ENCODE measurements at regions not wholly inside any gene's neighbourhood (a gene's known extent, or its start where the extent isn't known, plus 50 kb on each side); places are given as distances from the start of the nearest gene placed in this dataset.

DNA sequence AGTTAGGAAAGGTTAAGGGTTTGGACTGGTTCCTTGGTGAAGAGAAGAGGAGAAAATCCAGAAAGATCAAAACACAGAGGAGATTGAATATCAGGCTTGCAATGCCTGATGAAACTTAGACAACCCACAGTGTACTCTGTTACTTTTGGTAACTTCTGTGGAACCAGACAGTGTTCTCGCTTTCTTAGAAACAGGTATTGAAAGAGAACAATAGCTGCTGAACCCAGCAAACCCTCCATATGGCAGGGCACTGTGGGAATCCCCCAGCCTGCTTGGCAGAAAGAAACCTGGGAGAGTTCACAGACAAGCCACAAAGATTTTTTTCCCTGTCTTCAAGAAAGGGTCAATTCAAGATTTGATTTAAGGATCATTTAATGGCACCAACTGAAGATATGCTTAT lies 342.8 kb downstream of the FOXA2 start:
- WGBS (ENCODE audit: insufficient coverage) = no CpG with 5 or more reads among the region's 1 CpG
- Histone ChIP-seq H3K4me1 (ENCODE audit: control insufficient read depth, insufficient read depth, low read length) (no peaks in the 10 kb centered on the region), H3K36me3 (ENCODE audit: control insufficient read depth, insufficient read depth, low read length) (no peaks in the 10 kb centered on the region), H3K9me3 (ENCODE audit: control insufficient read depth, insufficient read depth, low read length) (no peaks in the 10 kb centered on the region), H3K4me3 (ENCODE audit: low read depth, low read length) (no peak overlapping the region), H3K27ac (ENCODE audit: low read depth, low read length) (no peak overlapping the region), H3K27me3 (ENCODE audit: control insufficient read depth, insufficient read depth, low read length) (no peaks in the 10 kb centered on the region)
- no peak for DNase-seq (ENCODE audit: low read depth in 4 of 6, low spot score in 6 of 6)

DNA sequence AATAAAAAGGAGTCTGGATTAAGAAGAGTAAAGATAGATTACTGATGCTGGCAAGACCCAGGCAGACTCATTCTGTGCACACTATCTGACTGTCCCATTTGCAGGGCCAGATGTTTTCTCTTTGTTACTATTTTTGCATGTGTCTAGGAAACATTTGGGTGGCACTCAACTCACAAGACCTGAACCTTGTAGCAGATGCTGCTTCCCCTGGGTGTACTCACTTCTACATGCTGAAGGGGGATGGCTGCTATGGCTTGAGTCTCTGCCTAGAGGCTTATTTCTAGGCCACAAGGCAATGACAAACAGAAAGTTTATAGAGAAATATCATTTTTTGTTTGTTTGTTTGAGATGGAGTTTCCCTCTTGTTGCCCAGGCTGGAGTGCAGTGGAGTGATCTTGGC lies 351.4 kb downstream of the FOXA2 start:
- peak in 1 of 6 donors; percentile 49 for DNase-seq (ENCODE audit: low read depth in 4 of 6, low spot score in 6 of 6)
- H3K27me3 ChIP-seq (ENCODE audit: control insufficient read depth, insufficient read depth, low read length) = no peaks in the 10 kb centered on the region
- no peak overlapping the region for H3K4me3 ChIP-seq (ENCODE audit: low read depth, low read length)
- no peaks in the 10 kb centered on the region for H3K36me3 ChIP-seq (ENCODE audit: control insufficient read depth, insufficient read depth, low read length)
- no peaks in the 10 kb centered on the region for H3K9me3 ChIP-seq (ENCODE audit: control insufficient read depth, insufficient read depth, low read length)
- H3K4me1 ChIP-seq (ENCODE audit: control insufficient read depth, insufficient read depth, low read length) = no peaks in the 10 kb centered on the region
- no peak overlapping the region for H3K27ac ChIP-seq (ENCODE audit: low read depth, low read length)

DNA sequence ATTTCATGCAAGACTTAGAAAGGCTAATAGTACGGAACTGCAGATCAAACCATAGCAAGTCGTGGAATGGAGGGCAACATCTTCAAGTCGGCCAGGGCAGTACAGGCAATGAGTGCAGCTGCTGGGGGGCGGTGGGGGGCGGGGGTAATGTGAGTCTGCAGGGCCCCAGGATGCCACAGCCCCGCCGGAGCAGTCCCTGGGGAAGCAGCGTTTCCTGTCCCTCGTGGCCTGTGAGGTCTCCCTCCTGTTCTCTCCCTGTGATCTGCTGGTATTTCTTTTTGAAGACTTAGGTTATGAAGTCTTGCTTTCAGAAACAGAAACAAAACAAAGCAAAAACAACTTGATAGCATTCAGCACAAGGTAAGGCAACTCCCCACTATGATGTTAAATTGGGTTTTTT lies 351.9 kb downstream of the FOXA2 start:
- Histone ChIP-seq H3K4me1 (ENCODE audit: control insufficient read depth, insufficient read depth, low read length) (no peaks in the 10 kb centered on the region), H3K36me3 (ENCODE audit: control insufficient read depth, insufficient read depth, low read length) (no peaks in the 10 kb centered on the region), H3K4me3 (ENCODE audit: low read depth, low read length) (no peak overlapping the region), H3K9me3 (ENCODE audit: control insufficient read depth, insufficient read depth, low read length) (no peaks in the 10 kb centered on the region), H3K27me3 (ENCODE audit: control insufficient read depth, insufficient read depth, low read length) (no peaks in the 10 kb centered on the region), H3K27ac (ENCODE audit: low read depth, low read length) (no peak overlapping the region)
- no peak for DNase-seq (ENCODE audit: low read depth in 4 of 6, low spot score in 6 of 6)
- 22% methylated on average over 8 of the region's 9 CpGs for WGBS (ENCODE audit: insufficient coverage)

DNA sequence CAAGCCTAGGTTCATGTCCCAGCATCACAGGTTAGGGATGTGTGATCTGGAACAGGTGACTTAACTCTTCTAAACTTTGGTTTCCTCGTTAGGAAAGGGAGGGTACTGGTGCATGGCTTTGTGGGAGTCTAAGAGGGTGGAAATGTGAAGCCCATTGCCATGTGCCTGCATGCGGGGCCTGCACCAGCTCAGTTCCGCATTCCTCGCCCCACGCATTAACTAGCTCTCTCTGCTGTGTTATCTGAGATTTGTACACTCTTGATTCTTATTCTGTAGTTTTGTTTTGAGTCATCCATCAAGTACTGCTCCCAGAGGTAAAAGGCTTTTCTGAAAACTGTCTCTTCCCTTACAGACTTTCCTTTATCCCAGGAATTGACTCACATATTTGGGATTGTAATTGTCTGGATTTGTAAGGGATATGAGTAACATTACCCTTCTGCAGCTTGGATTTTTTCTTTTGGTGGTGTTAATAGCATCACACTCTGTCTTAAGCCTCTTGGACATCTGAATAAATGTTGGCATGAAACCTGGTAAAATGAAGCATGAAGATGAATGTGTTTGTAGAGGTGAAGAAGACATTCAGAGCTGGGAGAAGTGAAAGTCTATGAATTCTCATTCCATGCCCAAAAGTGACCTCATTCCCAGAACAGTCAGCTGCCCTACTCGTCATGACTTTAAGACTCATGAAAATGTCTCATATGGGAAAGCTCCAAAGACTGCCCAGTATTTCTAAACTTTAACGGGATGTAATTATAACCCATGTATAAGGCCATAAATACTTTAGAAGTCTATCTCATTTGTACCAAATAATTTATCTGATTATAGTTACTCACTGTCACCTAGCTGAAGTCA lies 357.3 kb downstream of the FOXA2 start:
- DNase-seq (ENCODE audit: low read depth in 4 of 6, low spot score in 6 of 6) = no peak
- no peak overlapping the region for H3K4me3 ChIP-seq (ENCODE audit: low read depth, low read length)
- no peaks in the 10 kb centered on the region for H3K4me1 ChIP-seq (ENCODE audit: control insufficient read depth, insufficient read depth, low read length)
- H3K9me3 ChIP-seq (ENCODE audit: control insufficient read depth, insufficient read depth, low read length) = no peaks in the 10 kb centered on the region
- WGBS (ENCODE audit: insufficient coverage) = 52% methylated on average over 2 of the region's 7 CpGs
- H3K36me3 ChIP-seq (ENCODE audit: control insufficient read depth, insufficient read depth, low read length) = no peaks in the 10 kb centered on the region
- H3K27ac ChIP-seq (ENCODE audit: low read depth, low read length) = no peak overlapping the region
- no peaks in the 10 kb centered on the region for H3K27me3 ChIP-seq (ENCODE audit: control insufficient read depth, insufficient read depth, low read length)

DNA sequence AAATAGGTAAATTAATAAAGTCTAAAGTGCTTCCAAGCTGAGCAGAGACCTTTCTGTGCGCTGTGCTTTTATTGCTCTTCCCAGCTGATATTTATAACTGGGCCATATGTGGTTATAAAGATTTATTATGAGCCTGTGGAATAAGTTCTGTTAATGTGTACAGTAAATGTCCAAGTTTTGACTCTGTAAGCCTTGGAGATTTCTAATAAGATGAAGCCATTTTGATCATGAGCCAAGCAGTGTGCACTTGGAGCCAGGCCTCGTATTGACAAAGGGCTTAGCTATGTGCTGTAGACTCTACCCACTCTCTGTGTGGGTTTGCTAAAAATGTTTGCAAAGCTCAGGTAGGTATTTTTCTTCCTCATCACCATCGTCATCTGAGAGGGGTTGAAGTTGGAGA lies 361.1 kb downstream of the FOXA2 start:
- H3K27me3 ChIP-seq (ENCODE audit: control insufficient read depth, insufficient read depth, low read length) = no peaks in the 10 kb centered on the region
- no peak overlapping the region for H3K4me3 ChIP-seq (ENCODE audit: low read depth, low read length)
- H3K9me3 ChIP-seq (ENCODE audit: control insufficient read depth, insufficient read depth, low read length) = no peaks in the 10 kb centered on the region
- WGBS (ENCODE audit: insufficient coverage) = 71% methylated on average over 1 of the region's 3 CpGs
- H3K27ac ChIP-seq (ENCODE audit: low read depth, low read length) = no peak overlapping the region
- DNase-seq (ENCODE audit: low read depth in 4 of 6, low spot score in 6 of 6) = peak in 1 of 6 donors; percentile 56
- no peaks in the 10 kb centered on the region for H3K36me3 ChIP-seq (ENCODE audit: control insufficient read depth, insufficient read depth, low read length)
- no peaks in the 10 kb centered on the region for H3K4me1 ChIP-seq (ENCODE audit: control insufficient read depth, insufficient read depth, low read length)

DNA sequence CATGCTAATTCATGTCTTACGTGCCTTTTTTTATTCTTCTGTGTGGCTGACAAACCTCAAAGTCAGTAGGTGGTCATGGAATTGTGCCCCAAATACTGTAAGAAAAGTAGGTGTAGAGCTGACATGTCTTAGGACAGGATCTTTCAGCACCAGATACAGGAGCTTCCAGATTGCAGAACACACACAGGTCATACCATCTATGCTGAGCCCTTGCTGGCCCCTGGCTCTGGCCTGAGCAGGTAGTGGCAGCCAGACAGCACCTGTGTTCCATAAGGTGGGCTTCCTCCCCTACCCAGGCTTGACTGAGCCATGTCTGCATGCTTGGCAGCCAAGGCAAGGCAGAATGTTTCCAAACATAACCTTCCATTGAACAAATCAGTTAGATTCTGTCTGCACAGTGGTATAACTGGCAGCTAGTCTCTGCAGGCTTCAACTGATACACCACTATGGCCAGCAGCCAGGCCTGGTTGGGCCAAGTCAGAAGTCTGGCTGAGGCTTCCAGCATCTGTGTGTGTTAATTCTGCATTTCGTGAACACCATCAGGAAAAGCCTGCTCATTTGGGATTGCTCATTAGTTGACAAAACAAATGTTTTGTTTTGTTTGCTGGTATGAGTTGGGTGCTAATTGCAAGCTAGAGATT lies 366.5 kb downstream of the FOXA2 start:
- Histone ChIP-seq H3K36me3 (ENCODE audit: control insufficient read depth, insufficient read depth, low read length) (no peaks in the 10 kb centered on the region), H3K4me1 (ENCODE audit: control insufficient read depth, insufficient read depth, low read length) (peaks cover 5% of the 10 kb centered on the region), H3K27me3 (ENCODE audit: control insufficient read depth, insufficient read depth, low read length) (peaks cover 2% of the 10 kb centered on the region), H3K9me3 (ENCODE audit: control insufficient read depth, insufficient read depth, low read length) (no peaks in the 10 kb centered on the region), H3K27ac (ENCODE audit: low read depth, low read length) (no peak overlapping the region), H3K4me3 (ENCODE audit: low read depth, low read length) (no peak overlapping the region)
- no CpG with 5 or more reads among the region's 2 CpGs for WGBS (ENCODE audit: insufficient coverage)
- DNase-seq (ENCODE audit: low read depth in 4 of 6, low spot score in 6 of 6) = peak in 4 of 6 donors; percentile 33 to 88 (median 62)

DNA sequence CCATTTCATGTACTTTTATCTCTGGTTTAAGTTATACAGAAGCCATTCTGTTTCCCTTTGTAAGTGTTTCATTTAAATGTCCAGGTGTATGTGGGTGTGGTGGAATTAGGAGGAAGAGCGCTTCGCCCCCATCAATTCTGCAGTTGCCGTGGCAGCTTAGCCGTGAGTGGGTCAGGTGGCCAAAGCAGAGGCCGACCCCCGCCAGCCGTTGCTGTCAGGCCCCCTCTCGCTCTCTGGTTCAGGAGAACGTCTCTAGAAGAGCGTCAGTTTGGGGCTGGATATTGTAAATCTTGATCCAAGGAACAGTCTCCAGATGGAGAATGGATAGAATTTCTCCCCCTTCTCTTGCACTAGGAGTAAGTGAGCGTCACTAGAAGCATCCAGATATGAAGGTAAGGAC lies 367.4 kb downstream of the FOXA2 start:
- 76% methylated on average over 7 of the region's 11 CpGs for WGBS (ENCODE audit: insufficient coverage)

DNA sequence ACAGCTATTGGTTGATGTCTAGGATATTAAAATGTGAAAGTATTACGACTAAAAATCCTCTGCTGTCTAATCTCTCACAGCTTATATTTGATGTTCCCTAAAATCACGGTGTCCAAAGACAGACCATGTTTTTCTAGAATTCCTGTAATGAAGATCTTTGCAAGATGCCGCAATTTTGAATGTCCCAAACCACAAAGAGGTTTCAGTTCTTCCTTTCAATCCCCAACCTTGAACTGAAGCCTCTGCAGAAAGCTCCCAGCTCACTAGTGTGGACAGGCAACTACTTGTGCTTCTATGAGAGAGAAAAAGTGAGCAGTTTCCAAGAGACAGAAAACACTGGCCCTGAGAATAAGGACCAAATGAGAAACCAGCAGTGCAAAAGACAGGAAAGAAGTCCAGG lies 370.1 kb downstream of the FOXA2 start:
- Histone ChIP-seq H3K27ac (ENCODE audit: low read depth, low read length) (no peak overlapping the region), H3K9me3 (ENCODE audit: control insufficient read depth, insufficient read depth, low read length) (no peaks in the 10 kb centered on the region), H3K27me3 (ENCODE audit: control insufficient read depth, insufficient read depth, low read length) (peaks cover 2% of the 10 kb centered on the region), H3K4me3 (ENCODE audit: low read depth, low read length) (no peak overlapping the region), H3K36me3 (ENCODE audit: control insufficient read depth, insufficient read depth, low read length) (no peaks in the 10 kb centered on the region), H3K4me1 (ENCODE audit: control insufficient read depth, insufficient read depth, low read length) (peaks cover 5% of the 10 kb centered on the region)
- WGBS (ENCODE audit: insufficient coverage) = no CpG with 5 or more reads among the region's 3 CpGs
- no peak for DNase-seq (ENCODE audit: low read depth in 4 of 6, low spot score in 6 of 6)

More for the DNA sequence above, 367.4 kb downstream of the FOXA2 start:
- Histone ChIP-seq H3K36me3 (ENCODE audit: control insufficient read depth, insufficient read depth, low read length) (no peaks in the 10 kb centered on the region), H3K27ac (ENCODE audit: low read depth, low read length) (no peak overlapping the region), H3K9me3 (ENCODE audit: control insufficient read depth, insufficient read depth, low read length) (no peaks in the 10 kb centered on the region), H3K27me3 (ENCODE audit: control insufficient read depth, insufficient read depth, low read length) (peaks cover 2% of the 10 kb centered on the region), H3K4me1 (ENCODE audit: control insufficient read depth, insufficient read depth, low read length) (peaks cover 5% of the 10 kb centered on the region), H3K4me3 (ENCODE audit: low read depth, low read length) (no peak overlapping the region)
- DNase-seq (ENCODE audit: low read depth in 4 of 6, low spot score in 6 of 6) = no peak

DNA sequence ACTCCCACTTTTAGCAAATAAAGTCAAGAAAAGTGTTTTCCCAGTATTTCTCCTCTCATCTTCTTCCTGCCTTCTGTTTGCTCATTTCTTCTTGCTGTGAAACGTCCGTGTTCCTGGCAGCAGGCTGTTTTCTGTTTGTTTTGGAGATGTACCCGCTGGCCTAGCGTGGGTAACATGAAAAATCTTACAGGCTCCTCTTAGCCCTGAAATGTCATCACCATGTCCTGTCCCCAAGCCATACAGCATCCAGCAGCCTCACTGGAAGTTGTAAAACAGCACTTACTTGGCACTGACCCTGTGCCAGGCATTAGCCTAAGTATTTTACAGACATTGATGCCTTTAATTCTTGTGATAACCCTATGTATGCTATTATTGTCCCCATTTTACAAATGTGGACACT lies 371.1 kb downstream of the FOXA2 start:
- no peak overlapping the region for H3K4me3 ChIP-seq (ENCODE audit: low read depth, low read length)
- no peaks in the 10 kb centered on the region for H3K36me3 ChIP-seq (ENCODE audit: control insufficient read depth, insufficient read depth, low read length)
- WGBS (ENCODE audit: insufficient coverage) = no CpG with 5 or more reads among the region's 4 CpGs
- peaks cover 5% of the 10 kb centered on the region for H3K4me1 ChIP-seq (ENCODE audit: control insufficient read depth, insufficient read depth, low read length)
- H3K27ac ChIP-seq (ENCODE audit: low read depth, low read length) = no peak overlapping the region
- DNase-seq (ENCODE audit: low read depth in 4 of 6, low spot score in 6 of 6) = no peak
- no peaks in the 10 kb centered on the region for H3K9me3 ChIP-seq (ENCODE audit: control insufficient read depth, insufficient read depth, low read length)
- H3K27me3 ChIP-seq (ENCODE audit: control insufficient read depth, insufficient read depth, low read length) = peaks cover 2% of the 10 kb centered on the region

DNA sequence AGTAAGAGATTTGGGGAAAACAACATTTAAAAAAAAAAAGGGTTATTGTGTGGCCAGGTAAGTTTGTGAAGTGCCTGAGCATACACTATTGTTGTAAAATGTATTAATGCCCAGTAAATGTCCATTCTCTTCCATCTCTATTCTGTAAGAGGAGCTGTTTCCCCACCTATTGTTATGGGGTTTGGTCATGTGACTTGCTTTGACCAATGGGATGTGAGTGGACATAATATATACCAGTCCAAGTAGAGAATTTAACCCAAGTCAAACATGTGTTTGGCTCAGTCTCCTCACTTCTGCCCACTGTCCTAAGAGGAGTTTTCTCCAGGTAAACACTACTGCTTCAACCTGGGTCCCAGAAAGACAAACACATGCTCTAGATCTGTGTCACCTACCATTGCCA lies 377.1 kb downstream of the FOXA2 start:
- Histone ChIP-seq H3K4me1 (ENCODE audit: control insufficient read depth, insufficient read depth, low read length) (no peaks in the 10 kb centered on the region), H3K27me3 (ENCODE audit: control insufficient read depth, insufficient read depth, low read length) (no peaks in the 10 kb centered on the region), H3K9me3 (ENCODE audit: control insufficient read depth, insufficient read depth, low read length) (no peaks in the 10 kb centered on the region), H3K36me3 (ENCODE audit: control insufficient read depth, insufficient read depth, low read length) (no peaks in the 10 kb centered on the region), H3K4me3 (ENCODE audit: low read depth, low read length) (no peak overlapping the region), H3K27ac (ENCODE audit: low read depth, low read length) (no peak overlapping the region)
- no peak for DNase-seq (ENCODE audit: low read depth in 4 of 6, low spot score in 6 of 6)

Measured in spinal cord (tissue), 9 donors.